Sigmoid colon (tissue), 6 donors: ENCODE measurements at regions not wholly inside any gene's neighbourhood (a gene's known extent, or its start where the extent isn't known, plus 50 kb on each side); places are given as distances from the start of the nearest gene placed in this dataset.

Experiments used
- DNase-seq: peaks from one replicate; pipeline ENCODE4 v3.0.0-alpha.2; 2019
- H3K27ac ChIP-seq, 4 donors: fragments of 200-600 bp; sonication (generic); one replicate each; pipeline ENCODE4 v1.5.1; 2016 to 2019; ENCODE audit warnings: mild to moderate bottlenecking in 1 of 4
- H3K27me3 ChIP-seq, 3 donors: fragments of 200-600 bp; sonication (generic); one replicate each; pipeline ENCODE4 v1.5.1; 2019; ENCODE audit warnings: mild to moderate bottlenecking in 1 of 3
- H3K36me3 ChIP-seq, 4 donors: fragments of 200-600 bp; sonication (generic); one replicate each; pipeline ENCODE4 v1.5.1; 2016 to 2019
- H3K4me1 ChIP-seq, 4 donors: fragments of 200-600 bp; sonication (generic); one replicate each; pipeline ENCODE4 v1.5.1; 2017 to 2019
- H3K4me3 ChIP-seq, 4 donors: fragments of 200-600 bp; sonication (generic); one replicate each; pipeline ENCODE4 v1.5.1; 2017 to 2019; ENCODE audit warnings: mild to moderate bottlenecking in 2 of 4, moderate library complexity in 1 of 4
- H3K9me3 ChIP-seq, 4 donors: fragments of 200-600 bp in 3 of 4; sonication (generic) in 3 of 4; one replicate each; pipeline versions ENCODE4 v1.5.1 to v1.6.1; 2013 to 2019
- CTCF ChIP-seq, 4 experiments: fragments of 450-650 bp in 3 of 4; fragments of 200-600 bp in 1 of 4; IDR thresholded peaks; one replicate each; pipeline ENCODE4 v1.5.1; 2016 to 2019; ENCODE audit warnings: antibody characterized with exemption in 4 of 4, mild to moderate bottlenecking in 3 of 4, moderate library complexity in 2 of 4
- EP300 ChIP-seq, 4 donors: sonication (generic); formaldehyde crosslinking; IDR thresholded peaks; one replicate each; pipeline ENCODE4 v1.6.1; 2017; ENCODE audit warnings: antibody characterized with exemption in 4 of 4
- POLR2A ChIP-seq, 2 donors: fragments of 450-650 bp; IDR thresholded peaks; one replicate each; pipeline ENCODE4 v1.6.1; 2016; ENCODE audit warnings: antibody characterized with exemption in 2 of 2, mild to moderate bottlenecking in 2 of 2, moderate library complexity in 2 of 2
- POLR2AphosphoS5 ChIP-seq, 4 donors: sonication (generic); formaldehyde crosslinking; IDR thresholded peaks; one replicate each; pipeline ENCODE4 v1.6.1; 2017; ENCODE audit warnings: antibody characterized with exemption in 4 of 4
- WGBS, 2 donors: extraction: QIAGEN DNeasy Blood & Tissue Kit; methylation state at CpG; one replicate each; pipeline ENCODE4 v1.1.7; 2013; 5-methylcytosine and 5-hydroxymethylcytosine counted together
- intact Hi-C: fragments of 100-400 bp; cut with DNase I; formaldehyde crosslinking; loops from one replicate; pipeline ENCODE4 v1.15.1; 2023
- small RNA-seq, 3 donors: library from RNA; depleted of rRNA; stranded (forward); fragments of <200 nt; gene quantifications; one replicate each; pipeline ENCODE3, GENCODE V24; 2016
- donor health status: healthy with polysubstance abuse.
- donor health status: healthy.

- H3K27me3 ChIP-seq = no peaks in the 10 kb centered on the region
- intact Hi-C loops = no loop called here
- H3K36me3 ChIP-seq = no peaks in the 10 kb centered on the region
- 84 to 88% methylated on average over 2 of the region's 2 CpGs for WGBS, 2 donors
- H3K4me1 ChIP-seq = peaks cover 0 to 16% (median under 1%) of the 10 kb centered on the region in 4 donors
- no peak for TF ChIP-seq EP300 (IDR thresholded peaks at IDR 0.05)
- TF ChIP-seq CTCF (IDR thresholded peaks at IDR 0.05) = no peak
- no peak for TF ChIP-seq POLR2A (IDR thresholded peaks at IDR 0.05)
- TF ChIP-seq POLR2AphosphoS5 (IDR thresholded peaks at IDR 0.05) = no peak
- H3K27ac ChIP-seq = peak overlapping the region in 1 of 4 donors; percentile 23
- H3K9me3 ChIP-seq = no peaks in the 10 kb centered on the region
- H3K4me3 ChIP-seq = no peak overlapping the region
- DNase-seq = no peak
Measured at GRCh38 chrX:124275182-124275894, 57.1 kb upstream of the TEX13D start.

- no peak for DNase-seq
- no peak for TF ChIP-seq POLR2A (IDR thresholded peaks at IDR 0.05)
- TF ChIP-seq CTCF (IDR thresholded peaks at IDR 0.05) = no peak
- no peak for TF ChIP-seq EP300 (IDR thresholded peaks at IDR 0.05)
- no peak for TF ChIP-seq POLR2AphosphoS5 (IDR thresholded peaks at IDR 0.05)
- peaks cover 0 to 3% (median 0%) of the 10 kb centered on the region in 4 donors for H3K4me1 ChIP-seq
- H3K36me3 ChIP-seq = no peaks in the 10 kb centered on the region
- H3K27me3 ChIP-seq = no peaks in the 10 kb centered on the region
- no peaks in the 10 kb centered on the region for H3K9me3 ChIP-seq
- H3K4me3 ChIP-seq = no peak overlapping the region
- intact Hi-C loops = no loop called here
- 27 to 82% methylated on average over 8 of the region's 8 CpGs for WGBS, 2 donors
- no peak overlapping the region for H3K27ac ChIP-seq
Measured at GRCh38 chrX:124280294-124280902, 52.1 kb upstream of the TEX13D start.

GRCh38 chrX:124282580-124282979 is 49.9 kb upstream of the TEX13D start:
- no peak for DNase-seq
- Histone ChIP-seq H3K27ac (no peak overlapping the region), H3K4me3 (no peak overlapping the region), H3K4me1 (no peaks in the 10 kb centered on the region), H3K9me3 (no peaks in the 10 kb centered on the region), H3K36me3 (no peaks in the 10 kb centered on the region), H3K27me3 (no peaks in the 10 kb centered on the region)
- 86 to 90% methylated on average over 2 of the region's 2 CpGs for WGBS, 2 donors
- no peak for TF ChIP-seq POLR2A (IDR thresholded peaks at IDR 0.05)
- intact Hi-C loops = no loop called here

Small RNA genes lying in the stretch of these regions (small RNA-seq; reads per million reads assigned to genes)
- gene RF00561 = 0 reads per million in 3 donors
